ENCODE measurements at regions not wholly inside any gene's neighbourhood (a gene's known extent, or its start where the extent isn't known, plus 50 kb on each side); places are given as distances from the start of the nearest gene placed in this dataset.

DNA sequence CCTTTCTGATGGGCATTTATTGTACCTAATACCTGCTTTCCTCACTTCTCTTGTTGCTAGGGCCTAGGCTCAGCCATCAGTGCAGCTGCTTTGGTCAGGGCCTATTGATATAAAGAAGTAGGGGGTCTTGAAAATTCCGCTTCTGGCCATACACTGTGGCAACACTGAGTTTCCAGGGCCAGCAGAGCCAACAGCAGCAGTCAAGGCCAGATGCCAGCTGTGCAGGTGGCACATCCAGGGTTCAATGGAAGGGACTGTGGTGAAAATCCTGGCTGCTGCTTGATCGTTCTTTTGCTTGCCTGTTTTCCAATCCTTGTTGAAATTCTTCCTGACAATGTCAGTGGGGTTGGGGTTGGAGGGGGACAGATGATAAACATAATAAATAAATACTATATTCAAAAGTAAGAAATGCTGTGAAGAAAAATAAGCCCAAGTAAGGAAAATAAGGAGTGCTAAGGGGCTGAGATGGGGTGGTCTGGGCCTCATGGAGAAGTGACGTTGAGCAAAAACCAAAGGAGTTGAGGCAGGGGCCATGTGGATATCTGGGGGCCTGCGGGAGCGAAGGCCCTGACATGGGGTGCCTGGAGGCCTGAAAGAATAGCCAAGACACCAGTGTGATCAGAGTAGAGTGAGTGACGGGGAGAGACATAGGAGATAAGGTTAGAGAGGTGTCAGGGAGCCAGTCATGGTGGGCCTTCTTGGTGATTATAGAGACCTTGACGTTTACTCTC lies 91.0 kb upstream of the ALDH1B1 start:
- TF ChIP-seq POLR2AphosphoS5 (IDR thresholded peaks at IDR 0.05; ENCODE audit: low read depth, low read length) = no peak
- TF ChIP-seq, protein P1, sequence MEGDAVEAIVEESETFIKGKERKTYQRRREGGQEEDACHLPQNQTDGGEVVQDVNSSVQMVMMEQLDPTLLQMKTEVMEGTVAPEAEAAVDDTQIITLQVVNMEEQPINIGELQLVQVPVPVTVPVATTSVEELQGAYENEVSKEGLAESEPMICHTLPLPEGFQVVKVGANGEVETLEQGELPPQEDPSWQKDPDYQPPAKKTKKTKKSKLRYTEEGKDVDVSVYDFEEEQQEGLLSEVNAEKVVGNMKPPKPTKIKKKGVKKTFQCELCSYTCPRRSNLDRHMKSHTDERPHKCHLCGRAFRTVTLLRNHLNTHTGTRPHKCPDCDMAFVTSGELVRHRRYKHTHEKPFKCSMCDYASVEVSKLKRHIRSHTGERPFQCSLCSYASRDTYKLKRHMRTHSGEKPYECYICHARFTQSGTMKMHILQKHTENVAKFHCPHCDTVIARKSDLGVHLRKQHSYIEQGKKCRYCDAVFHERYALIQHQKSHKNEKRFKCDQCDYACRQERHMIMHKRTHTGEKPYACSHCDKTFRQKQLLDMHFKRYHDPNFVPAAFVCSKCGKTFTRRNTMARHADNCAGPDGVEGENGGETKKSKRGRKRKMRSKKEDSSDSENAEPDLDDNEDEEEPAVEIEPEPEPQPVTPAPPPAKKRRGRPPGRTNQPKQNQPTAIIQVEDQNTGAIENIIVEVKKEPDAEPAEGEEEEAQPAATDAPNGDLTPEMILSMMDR (IDR thresholded peaks at IDR 0.05) = no peak
